ENCODE measurements at regions not wholly inside any gene's neighbourhood (a gene's known extent, or its start where the extent isn't known, plus 50 kb on each side); places are given as distances from the start of the nearest gene placed in this dataset.

GRCh38 chr2:220482716-220483115, 855.3 kb downstream of the SLC4A3 start:
- TF ChIP-seq CTCF (conservative IDR thresholded peaks at IDR 0.05; ENCODE audit: low read length) (no peak), EZH2phosphoT487 (IDR thresholded peaks at IDR 0.05; ENCODE audit: borderline replicate concordance) (no peak)

Data from Loucy (cell line).